Stimulated activated CD4-positive, alpha-beta T cell treated with anti-CD3 and anti-CD28 coated beads, Interleukin-4, amount 100 ng/mL, for 4 hours (primary cell): ENCODE measurements at regions not wholly inside any gene's neighbourhood (a gene's known extent, or its start where the extent isn't known, plus 50 kb on each side); places are given as distances from the start of the nearest gene placed in this dataset.

Experiments
- DNase-seq, 2 experiments: peaks; one replicate each; pipeline ENCODE4 v3.0.0-alpha.2; 2020

GRCh38 chr4:137664046-137664387, 131.7 kb upstream of the PCDH18 start:
- no peak for DNase-seq

- DNase-seq = no peak
Measured at GRCh38 chr4:137663251-137664045, 131.2 kb upstream of the PCDH18 start.

GRCh38 chr4:137661693-137662092, 129.4 kb upstream of the PCDH18 start:
- no peak for DNase-seq

- DNase-seq = no peak
Measured at GRCh38 chr4:137660211-137660610, 127.9 kb upstream of the PCDH18 start.

- DNase-seq = no peak
Measured at GRCh38 chr4:137659431-137659830, 127.1 kb upstream of the PCDH18 start.

- DNase-seq = no peak
Measured at GRCh38 chr4:137656661-137657060, 124.4 kb upstream of the PCDH18 start.

- DNase-seq = no peak
Measured at GRCh38 chr4:137655302-137655701, 123.0 kb upstream of the PCDH18 start.

GRCh38 chr4:137651128-137651527, 118.8 kb upstream of the PCDH18 start:
- no peak for DNase-seq

- DNase-seq = no peak
Measured at GRCh38 chr4:137649711-137650450, 117.6 kb upstream of the PCDH18 start.

GRCh38 chr4:137648531-137648930, 116.2 kb upstream of the PCDH18 start:
- DNase-seq = no peak

- no peak for DNase-seq
Measured at GRCh38 chr4:137647375-137647774, 115.1 kb upstream of the PCDH18 start.

GRCh38 chr4:137644201-137644600, 111.9 kb upstream of the PCDH18 start:
- DNase-seq = no peak

GRCh38 chr4:137641544-137641943, 109.2 kb upstream of the PCDH18 start:
- DNase-seq = no peak

GRCh38 chr4:137640838-137641158, 108.5 kb upstream of the PCDH18 start:
- DNase-seq = no peak

- no peak for DNase-seq
Measured at GRCh38 chr4:137640156-137640837, 108.0 kb upstream of the PCDH18 start.

GRCh38 chr4:137638934-137639333, 106.6 kb upstream of the PCDH18 start:
- DNase-seq = no peak

GRCh38 chr4:137635601-137636000, 103.3 kb upstream of the PCDH18 start:
- DNase-seq = no peak

GRCh38 chr4:137635108-137635507, 102.8 kb upstream of the PCDH18 start:
- no peak for DNase-seq

GRCh38 chr4:137632842-137633241, 100.5 kb upstream of the PCDH18 start:
- DNase-seq = no peak

- no peak for DNase-seq
Measured at GRCh38 chr4:137631605-137632004, 99.3 kb upstream of the PCDH18 start.

- no peak for DNase-seq
Measured at GRCh38 chr4:137630252-137630651, 98.0 kb upstream of the PCDH18 start.

- no peak for DNase-seq
Measured at GRCh38 chr4:137627739-137628460, 95.6 kb upstream of the PCDH18 start.
